ENCODE measurements at regions not wholly inside any gene's neighbourhood (a gene's known extent, or its start where the extent isn't known, plus 50 kb on each side); places are given as distances from the start of the nearest gene placed in this dataset.

DNA sequence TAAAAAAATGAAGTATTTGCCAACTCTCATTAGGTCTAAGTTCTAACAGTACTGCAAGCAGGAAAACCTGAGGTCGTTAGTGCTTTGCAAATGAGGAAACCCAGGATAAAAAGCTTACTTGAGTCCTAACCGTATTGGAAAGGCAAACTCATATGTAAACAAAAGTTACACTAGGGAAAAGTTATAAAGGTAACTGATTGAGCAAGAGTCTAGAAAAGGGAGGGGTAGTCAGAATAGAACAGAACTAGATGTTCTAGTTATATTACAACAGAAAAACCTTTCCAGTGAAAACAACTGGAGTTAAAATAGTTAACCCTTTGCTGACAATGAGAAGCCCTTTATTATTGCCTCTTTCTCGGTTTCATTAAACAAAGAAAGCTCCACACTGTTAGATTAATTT lies 66.4 kb upstream of the MAOA start:
- peak in 1 of 4 donors; percentile 63 for TF ChIP-seq EP300 (IDR thresholded peaks at IDR 0.05)
- no peak for TF ChIP-seq CTCF (IDR thresholded peaks at IDR 0.05)
- TF ChIP-seq POLR2A (IDR thresholded peaks at IDR 0.05) = no peak
- no peak for TF ChIP-seq POLR2AphosphoS5 (IDR thresholded peaks at IDR 0.05)
